IPS-20b (cell line): ENCODE measurements at regions not wholly inside any gene's neighbourhood (a gene's known extent, or its start where the extent isn't known, plus 50 kb on each side); places are given as distances from the start of the nearest gene placed in this dataset.
A peak's percentile ranks its signal among the peaks of the same experiment; 100 is the strongest.

Experiments
- H3K27ac ChIP-seq: one replicate; pipeline ENCODE4 v1.5.1; 2013; ENCODE audit warnings: low read length
- H3K27me3 ChIP-seq: 2 replicates; pipeline ENCODE4 v1.6.1; 2013; ENCODE audit warnings: mild to moderate bottlenecking, low read length, inconsistent platforms; ENCODE audit not compliant: insufficient read depth
- H3K36me3 ChIP-seq: 2 replicates; pipeline ENCODE4 v1.6.1; 2013; ENCODE audit warnings: low read depth, mild to moderate bottlenecking, inconsistent platforms, low read length, moderate library complexity; ENCODE audit not compliant: insufficient read depth
- H3K4me1 ChIP-seq: 2 replicates; pipeline ENCODE4 v1.6.1; 2013; ENCODE audit warnings: mild to moderate bottlenecking, control low read depth, inconsistent platforms, low read length, moderate library complexity; ENCODE audit not compliant: insufficient read depth
- H3K4me3 ChIP-seq: 2 replicates; pipeline ENCODE4 v1.5.1; 2013; ENCODE audit warnings: mild to moderate bottlenecking, low read length, inconsistent platforms
- H3K9ac ChIP-seq: 2 replicates; pipeline ENCODE4 v1.6.1; 2013; ENCODE audit warnings: low read depth, mild to moderate bottlenecking, inconsistent platforms, low read length, moderate library complexity
- H3K9me3 ChIP-seq: 2 replicates; pipeline ENCODE4 v1.6.1; 2013; ENCODE audit warnings: mild to moderate bottlenecking, low read depth, low read length, inconsistent platforms; ENCODE audit not compliant: insufficient read depth

DNA sequence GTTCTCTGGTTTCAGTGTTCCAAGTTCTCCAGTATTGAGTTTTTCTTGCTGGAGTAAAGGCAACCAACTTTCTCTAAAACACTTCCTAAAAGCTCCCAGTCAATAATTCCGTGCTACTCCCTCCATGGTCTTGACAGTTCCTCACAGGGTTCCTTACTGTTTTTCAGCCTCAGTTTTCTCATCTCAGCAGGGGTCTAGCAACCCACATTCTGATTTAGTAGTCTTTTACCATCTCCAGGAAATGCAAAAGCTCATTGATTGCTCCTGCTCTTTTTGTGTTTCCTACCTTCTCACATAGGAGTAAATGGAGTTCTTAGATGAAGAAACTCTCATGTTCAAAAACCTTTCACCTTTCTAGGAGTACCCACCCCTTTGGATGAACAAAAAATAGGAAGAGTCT is 978.8 kb upstream of the POU3F3 start:
- Histone ChIP-seq H3K9ac (no peak overlapping the region), H3K9me3 (no peaks in the 10 kb centered on the region), H3K4me3 (peak overlapping the region; percentile 5), H3K36me3 (no peaks in the 10 kb centered on the region), H3K4me1 (peaks cover 19% of the 10 kb centered on the region; the same call in 1 of the 2 replicates), H3K27ac (no peak overlapping the region), H3K27me3 (no peaks in the 10 kb centered on the region)

DNA sequence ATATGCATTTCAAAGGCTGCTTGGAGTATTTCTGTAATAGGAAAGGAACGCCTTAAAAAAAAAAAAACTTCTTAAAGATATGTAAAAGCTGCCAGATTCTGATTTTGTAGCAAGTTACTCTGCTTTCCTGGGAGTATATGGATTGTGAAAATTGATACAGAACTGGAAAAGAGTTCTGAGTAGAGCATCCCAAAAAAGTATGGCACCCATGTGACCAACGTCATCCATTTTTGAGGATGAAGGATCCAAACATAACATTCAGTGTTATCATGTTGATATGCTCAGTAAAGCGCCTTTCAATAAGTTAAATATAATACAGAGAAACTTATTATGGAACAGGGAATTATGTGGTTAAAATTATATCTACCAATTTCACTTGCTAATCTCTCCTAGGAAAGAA is 978.4 kb upstream of the POU3F3 start:
- H3K27me3 ChIP-seq = no peaks in the 10 kb centered on the region
- peaks cover 19% of the 10 kb centered on the region; the same call in 1 of the 2 replicates for H3K4me1 ChIP-seq
- no peak overlapping the region for H3K27ac ChIP-seq
- no peaks in the 10 kb centered on the region for H3K36me3 ChIP-seq
- H3K4me3 ChIP-seq = peak overlapping the region; percentile 5; the same call in 1 of the 2 replicates
- no peaks in the 10 kb centered on the region for H3K9me3 ChIP-seq
- no peak overlapping the region for H3K9ac ChIP-seq

GRCh38 chr2:103876611-103877010 is 977.3 kb upstream of the POU3F3 start:
- peaks cover 19% of the 10 kb centered on the region; the same call in 1 of the 2 replicates for H3K4me1 ChIP-seq
- H3K4me3 ChIP-seq = no peak overlapping the region
- H3K36me3 ChIP-seq = no peaks in the 10 kb centered on the region
- no peaks in the 10 kb centered on the region for H3K27me3 ChIP-seq
- H3K9ac ChIP-seq = no peak overlapping the region
- H3K27ac ChIP-seq = no peak overlapping the region
- H3K9me3 ChIP-seq = no peaks in the 10 kb centered on the region

DNA sequence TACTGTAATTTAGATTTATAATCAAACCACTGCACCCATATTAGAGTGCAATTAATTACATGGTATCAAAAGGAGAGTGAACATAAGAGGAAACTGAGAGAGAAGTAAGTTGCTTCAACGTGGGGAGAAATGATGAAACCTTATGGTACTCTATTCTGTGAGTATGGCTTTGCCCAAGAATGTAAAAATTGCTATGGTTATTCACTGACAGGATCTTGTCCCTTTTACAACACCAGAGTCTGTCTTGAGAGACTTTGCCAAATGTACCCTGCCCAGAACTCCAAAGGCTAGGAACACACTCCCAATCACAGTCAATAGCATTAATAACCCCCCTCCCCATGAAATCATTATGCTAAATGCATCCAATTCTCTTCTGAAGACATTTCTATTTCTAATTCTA is 974.8 kb upstream of the POU3F3 start:
- H3K27ac ChIP-seq = no peak overlapping the region
- H3K9ac ChIP-seq = no peak overlapping the region
- H3K4me1 ChIP-seq = peaks cover 12% of the 10 kb centered on the region; the same call in 1 of the 2 replicates
- H3K27me3 ChIP-seq = no peaks in the 10 kb centered on the region
- no peaks in the 10 kb centered on the region for H3K9me3 ChIP-seq
- H3K4me3 ChIP-seq = no peak overlapping the region
- no peaks in the 10 kb centered on the region for H3K36me3 ChIP-seq

DNA sequence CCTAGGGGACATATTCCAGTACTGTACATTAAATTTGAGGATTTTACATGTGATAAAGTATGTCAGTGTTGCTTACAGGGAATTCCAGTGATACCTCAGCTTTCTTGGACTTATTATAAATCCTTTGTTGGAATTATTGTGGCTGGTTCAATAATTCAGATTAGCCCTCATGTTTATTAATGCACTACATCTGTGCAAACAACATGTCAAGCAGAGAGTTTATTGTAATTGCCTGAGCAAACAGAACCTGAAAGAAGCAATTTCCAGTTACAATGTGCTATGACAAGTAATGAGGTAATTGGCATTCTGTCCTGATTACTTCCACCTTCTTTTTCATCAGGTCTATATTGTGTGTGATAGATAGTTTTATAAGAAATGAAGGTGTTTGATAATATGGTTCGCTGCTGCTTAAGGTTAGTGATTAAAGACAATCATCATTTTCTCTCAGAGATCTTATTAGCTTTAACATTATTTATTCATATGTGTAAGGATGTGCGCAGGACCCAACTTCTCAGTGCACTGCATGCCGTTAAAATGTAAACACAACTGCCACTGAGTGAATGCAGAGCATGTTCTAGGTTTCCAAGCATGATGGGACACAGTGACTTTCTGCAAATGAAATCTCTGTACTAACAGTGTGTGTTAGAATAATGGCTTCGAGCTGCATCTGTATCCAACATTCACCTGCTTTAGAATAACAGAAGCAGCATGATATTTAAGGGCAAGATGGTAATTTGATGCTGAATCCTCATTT is 973.7 kb upstream of the POU3F3 start:
- peaks cover 3% of the 10 kb centered on the region; the same call in 1 of the 2 replicates for H3K4me1 ChIP-seq
- no peaks in the 10 kb centered on the region for H3K27me3 ChIP-seq
- H3K9me3 ChIP-seq = no peaks in the 10 kb centered on the region
- no peak overlapping the region for H3K4me3 ChIP-seq
- H3K36me3 ChIP-seq = no peaks in the 10 kb centered on the region
- no peak overlapping the region for H3K27ac ChIP-seq
- no peak overlapping the region for H3K9ac ChIP-seq

- H3K27me3 ChIP-seq = no peaks in the 10 kb centered on the region
- no peaks in the 10 kb centered on the region for H3K9me3 ChIP-seq
- no peak overlapping the region for H3K27ac ChIP-seq
- no peak overlapping the region for H3K4me3 ChIP-seq
- no peak overlapping the region for H3K9ac ChIP-seq
- no peaks in the 10 kb centered on the region for H3K36me3 ChIP-seq
- H3K4me1 ChIP-seq = no peaks in the 10 kb centered on the region
Measured at GRCh38 chr2:103887625-103888024, 966.3 kb upstream of the POU3F3 start.

DNA sequence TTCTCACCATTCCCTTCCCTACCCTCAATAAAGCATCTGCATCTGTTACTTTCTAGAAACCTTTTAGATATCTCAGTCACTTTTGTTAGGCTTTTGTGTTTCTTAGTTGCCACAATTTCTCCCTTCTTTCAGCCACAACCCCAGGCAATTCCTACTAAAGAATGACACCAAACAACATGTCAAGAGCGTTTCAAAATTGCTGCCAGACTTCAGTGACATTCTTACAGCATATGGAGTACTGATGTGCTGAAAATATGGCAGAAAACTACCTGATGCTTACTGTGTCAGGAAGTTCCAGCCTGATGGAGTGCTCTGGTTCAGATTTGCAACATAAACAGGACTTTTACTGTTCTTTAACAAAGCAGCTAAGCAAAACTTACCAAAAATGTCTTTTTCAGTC is 957.7 kb upstream of the POU3F3 start:
- Histone ChIP-seq H3K9ac (no peak overlapping the region), H3K27ac (no peak overlapping the region), H3K27me3 (no peaks in the 10 kb centered on the region), H3K4me3 (no peak overlapping the region), H3K36me3 (no peaks in the 10 kb centered on the region), H3K9me3 (no peaks in the 10 kb centered on the region), H3K4me1 (no peaks in the 10 kb centered on the region)

DNA sequence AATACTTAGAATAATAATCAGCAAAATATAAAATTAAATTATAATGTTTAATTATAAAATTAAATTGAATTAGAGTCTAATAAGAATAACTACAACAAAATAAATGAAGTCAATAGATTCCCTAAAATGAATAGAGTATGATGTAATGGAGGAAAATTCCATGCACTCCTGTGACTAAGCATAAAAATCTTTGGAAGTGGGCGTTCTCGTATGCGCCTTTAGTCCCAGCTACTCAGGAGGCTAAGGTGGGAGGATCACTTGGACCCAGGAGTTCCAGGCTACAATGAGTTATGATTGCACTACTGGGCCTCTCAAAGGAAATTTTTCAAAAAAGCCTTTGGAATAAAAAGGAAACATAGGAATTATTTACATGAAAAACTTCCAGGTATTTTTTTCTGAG is 955.4 kb upstream of the POU3F3 start:
- Histone ChIP-seq H3K36me3 (no peaks in the 10 kb centered on the region), H3K4me3 (no peak overlapping the region), H3K27me3 (no peaks in the 10 kb centered on the region), H3K4me1 (no peaks in the 10 kb centered on the region), H3K9ac (no peak overlapping the region), H3K27ac (no peak overlapping the region), H3K9me3 (no peaks in the 10 kb centered on the region)

GRCh38 chr2:103902347-103902746 is 951.6 kb upstream of the POU3F3 start:
- H3K9me3 ChIP-seq = no peaks in the 10 kb centered on the region
- H3K9ac ChIP-seq = no peak overlapping the region
- no peak overlapping the region for H3K27ac ChIP-seq
- no peaks in the 10 kb centered on the region for H3K36me3 ChIP-seq
- H3K27me3 ChIP-seq = no peaks in the 10 kb centered on the region
- H3K4me3 ChIP-seq = no peak overlapping the region
- H3K4me1 ChIP-seq = no peaks in the 10 kb centered on the region

GRCh38 chr2:103921161-103921560 is 932.8 kb upstream of the POU3F3 start:
- Histone ChIP-seq H3K9ac (no peak overlapping the region), H3K4me1 (peaks cover 2% of the 10 kb centered on the region; the same call in 1 of the 2 replicates), H3K27ac (no peak overlapping the region), H3K36me3 (no peaks in the 10 kb centered on the region), H3K9me3 (no peaks in the 10 kb centered on the region), H3K4me3 (no peak overlapping the region), H3K27me3 (no peaks in the 10 kb centered on the region)

GRCh38 chr2:103942199-103942598 is 911.7 kb upstream of the POU3F3 start:
- Histone ChIP-seq H3K4me3 (no peak overlapping the region), H3K4me1 (no peaks in the 10 kb centered on the region), H3K36me3 (no peaks in the 10 kb centered on the region), H3K27me3 (no peaks in the 10 kb centered on the region), H3K9me3 (peaks cover 9% of the 10 kb centered on the region), H3K9ac (no peak overlapping the region), H3K27ac (no peak overlapping the region)

GRCh38 chr2:103945083-103945482 is 908.8 kb upstream of the POU3F3 start:
- Histone ChIP-seq H3K4me1 (no peaks in the 10 kb centered on the region), H3K27me3 (no peaks in the 10 kb centered on the region), H3K36me3 (no peaks in the 10 kb centered on the region), H3K27ac (no peak overlapping the region), H3K9me3 (peaks cover 9% of the 10 kb centered on the region), H3K9ac (no peak overlapping the region), H3K4me3 (no peak overlapping the region)
